SK-N-SH treated with all-trans-retinoic acid at 6 μM for 48 hours (cell line): ENCODE measurements at regions not wholly inside any gene's neighbourhood (a gene's known extent, or its start where the extent isn't known, plus 50 kb on each side); places are given as distances from the start of the nearest gene placed in this dataset.

ENCODE experiments used
- ARNTL ChIP-seq: fragments of 450-650 bp; formaldehyde crosslinking; IDR thresholded peaks from 2 replicates; pipeline ENCODE4 v1.5.0; 2020; ENCODE audit warnings: low read depth, mild to moderate bottlenecking, moderate library complexity, borderline replicate concordance
- GLIS3 ChIP-seq: fragments of 250-450 bp; sonication (Bioruptor Pico); IDR thresholded peaks from 2 replicates; pipeline ENCODE4 v1.5.0; 2020; ENCODE audit warnings: mild to moderate bottlenecking, moderate library complexity
- OSR1 ChIP-seq: fragments of 250-450 bp; sonication (Bioruptor Pico); IDR thresholded peaks from 2 replicates; pipeline ENCODE4 v1.8.0; 2022; ENCODE audit warnings: moderate library complexity, mild to moderate bottlenecking, inconsistent platforms
- ZFP3 ChIP-seq: fragments of 250-450 bp; sonication (Bioruptor Pico); IDR thresholded peaks from 2 replicates; pipeline ENCODE4 v1.5.0; 2020; ENCODE audit warnings: mild to moderate bottlenecking, moderate library complexity
- TF ChIP-seq, protein P1 (sequence below): fragments of 250-450 bp; sonication (Bioruptor Pico); IDR thresholded peaks from 2 replicates; pipeline ENCODE4 v1.8.0; 2021; ENCODE audit warnings: low read depth, mild to moderate bottlenecking, moderate library complexity, borderline replicate concordance
- TF ChIP-seq, protein P2 (sequence below): fragments of 250-450 bp; sonication (Bioruptor Pico); IDR thresholded peaks from 2 replicates; pipeline ENCODE4 v1.5.1; 2020; ENCODE audit warnings: low read depth, mild to moderate bottlenecking, moderate library complexity
- TF ChIP-seq, protein P3 (sequence below): fragments of 250-450 bp; sonication (Bioruptor Pico); IDR thresholded peaks from 2 replicates; pipeline ENCODE4 v1.8.0; 2020; ENCODE audit warnings: mild to moderate bottlenecking, moderate library complexity, borderline replicate concordance
- TF ChIP-seq, protein P4 (sequence below): fragments of 250-450 bp; sonication (Bioruptor Pico); IDR thresholded peaks from 2 replicates; pipeline ENCODE4 v1.5.0; 2020; ENCODE audit warnings: mild to moderate bottlenecking, moderate library complexity

DNA sequence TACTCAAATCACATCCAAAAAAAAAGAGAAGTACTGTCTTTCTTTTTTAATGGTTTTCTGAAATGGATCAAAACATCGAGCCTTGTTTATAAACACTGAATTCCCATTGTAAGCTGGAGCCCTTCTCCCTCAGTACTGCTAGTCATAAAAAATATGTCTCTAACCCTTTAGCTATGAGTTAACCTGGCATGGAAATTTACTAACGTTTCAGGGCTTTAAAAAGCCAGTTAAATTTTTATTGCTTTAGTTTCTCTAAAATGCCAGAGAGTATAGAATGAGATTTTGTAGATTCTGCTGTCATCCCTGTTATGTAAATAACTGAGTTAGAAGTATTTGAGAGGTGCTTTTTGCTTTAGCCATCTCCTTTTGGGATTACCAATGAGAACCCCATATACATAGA lies 528.3 kb downstream of the EFNB2 start:
- TF ChIP-seq, protein P1, sequence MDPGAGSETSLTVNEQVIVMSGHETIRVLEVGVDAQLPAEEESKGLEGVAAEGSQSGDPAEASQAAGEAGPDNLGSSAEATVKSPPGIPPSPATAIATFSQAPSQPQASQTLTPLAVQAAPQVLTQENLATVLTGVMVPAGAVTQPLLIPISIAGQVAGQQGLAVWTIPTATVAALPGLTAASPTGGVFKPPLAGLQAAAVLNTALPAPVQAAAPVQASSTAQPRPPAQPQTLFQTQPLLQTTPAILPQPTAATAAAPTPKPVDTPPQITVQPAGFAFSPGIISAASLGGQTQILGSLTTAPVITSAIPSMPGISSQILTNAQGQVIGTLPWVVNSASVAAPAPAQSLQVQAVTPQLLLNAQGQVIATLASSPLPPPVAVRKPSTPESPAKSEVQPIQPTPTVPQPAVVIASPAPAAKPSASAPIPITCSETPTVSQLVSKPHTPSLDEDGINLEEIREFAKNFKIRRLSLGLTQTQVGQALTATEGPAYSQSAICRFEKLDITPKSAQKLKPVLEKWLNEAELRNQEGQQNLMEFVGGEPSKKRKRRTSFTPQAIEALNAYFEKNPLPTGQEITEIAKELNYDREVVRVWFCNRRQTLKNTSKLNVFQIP, result no peak
- TF ChIP-seq OSR1 (no peak), ZFP3 (CRISPR knock-in tag) (no peak), ARNTL (CRISPR knock-in tag) (no peak), GLIS3 (CRISPR knock-in tag) (no peak)
- TF ChIP-seq, protein P2, sequence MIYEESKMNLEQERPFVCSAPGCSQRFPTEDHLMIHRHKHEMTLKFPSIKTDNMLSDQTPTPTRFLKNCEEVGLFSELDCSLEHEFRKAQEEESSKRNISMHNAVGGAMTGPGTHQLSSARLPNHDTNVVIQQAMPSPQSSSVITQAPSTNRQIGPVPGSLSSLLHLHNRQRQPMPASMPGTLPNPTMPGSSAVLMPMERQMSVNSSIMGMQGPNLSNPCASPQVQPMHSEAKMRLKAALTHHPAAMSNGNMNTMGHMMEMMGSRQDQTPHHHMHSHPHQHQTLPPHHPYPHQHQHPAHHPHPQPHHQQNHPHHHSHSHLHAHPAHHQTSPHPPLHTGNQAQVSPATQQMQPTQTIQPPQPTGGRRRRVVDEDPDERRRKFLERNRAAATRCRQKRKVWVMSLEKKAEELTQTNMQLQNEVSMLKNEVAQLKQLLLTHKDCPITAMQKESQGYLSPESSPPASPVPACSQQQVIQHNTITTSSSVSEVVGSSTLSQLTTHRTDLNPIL (CRISPR knock-in tag), result no peak
- TF ChIP-seq, protein P3, sequence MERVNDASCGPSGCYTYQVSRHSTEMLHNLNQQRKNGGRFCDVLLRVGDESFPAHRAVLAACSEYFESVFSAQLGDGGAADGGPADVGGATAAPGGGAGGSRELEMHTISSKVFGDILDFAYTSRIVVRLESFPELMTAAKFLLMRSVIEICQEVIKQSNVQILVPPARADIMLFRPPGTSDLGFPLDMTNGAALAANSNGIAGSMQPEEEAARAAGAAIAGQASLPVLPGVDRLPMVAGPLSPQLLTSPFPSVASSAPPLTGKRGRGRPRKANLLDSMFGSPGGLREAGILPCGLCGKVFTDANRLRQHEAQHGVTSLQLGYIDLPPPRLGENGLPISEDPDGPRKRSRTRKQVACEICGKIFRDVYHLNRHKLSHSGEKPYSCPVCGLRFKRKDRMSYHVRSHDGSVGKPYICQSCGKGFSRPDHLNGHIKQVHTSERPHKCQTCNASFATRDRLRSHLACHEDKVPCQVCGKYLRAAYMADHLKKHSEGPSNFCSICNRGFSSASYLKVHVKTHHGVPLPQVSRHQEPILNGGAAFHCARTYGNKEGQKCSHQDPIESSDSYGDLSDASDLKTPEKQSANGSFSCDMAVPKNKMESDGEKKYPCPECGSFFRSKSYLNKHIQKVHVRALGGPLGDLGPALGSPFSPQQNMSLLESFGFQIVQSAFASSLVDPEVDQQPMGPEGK, result no peak
- TF ChIP-seq, protein P4, sequence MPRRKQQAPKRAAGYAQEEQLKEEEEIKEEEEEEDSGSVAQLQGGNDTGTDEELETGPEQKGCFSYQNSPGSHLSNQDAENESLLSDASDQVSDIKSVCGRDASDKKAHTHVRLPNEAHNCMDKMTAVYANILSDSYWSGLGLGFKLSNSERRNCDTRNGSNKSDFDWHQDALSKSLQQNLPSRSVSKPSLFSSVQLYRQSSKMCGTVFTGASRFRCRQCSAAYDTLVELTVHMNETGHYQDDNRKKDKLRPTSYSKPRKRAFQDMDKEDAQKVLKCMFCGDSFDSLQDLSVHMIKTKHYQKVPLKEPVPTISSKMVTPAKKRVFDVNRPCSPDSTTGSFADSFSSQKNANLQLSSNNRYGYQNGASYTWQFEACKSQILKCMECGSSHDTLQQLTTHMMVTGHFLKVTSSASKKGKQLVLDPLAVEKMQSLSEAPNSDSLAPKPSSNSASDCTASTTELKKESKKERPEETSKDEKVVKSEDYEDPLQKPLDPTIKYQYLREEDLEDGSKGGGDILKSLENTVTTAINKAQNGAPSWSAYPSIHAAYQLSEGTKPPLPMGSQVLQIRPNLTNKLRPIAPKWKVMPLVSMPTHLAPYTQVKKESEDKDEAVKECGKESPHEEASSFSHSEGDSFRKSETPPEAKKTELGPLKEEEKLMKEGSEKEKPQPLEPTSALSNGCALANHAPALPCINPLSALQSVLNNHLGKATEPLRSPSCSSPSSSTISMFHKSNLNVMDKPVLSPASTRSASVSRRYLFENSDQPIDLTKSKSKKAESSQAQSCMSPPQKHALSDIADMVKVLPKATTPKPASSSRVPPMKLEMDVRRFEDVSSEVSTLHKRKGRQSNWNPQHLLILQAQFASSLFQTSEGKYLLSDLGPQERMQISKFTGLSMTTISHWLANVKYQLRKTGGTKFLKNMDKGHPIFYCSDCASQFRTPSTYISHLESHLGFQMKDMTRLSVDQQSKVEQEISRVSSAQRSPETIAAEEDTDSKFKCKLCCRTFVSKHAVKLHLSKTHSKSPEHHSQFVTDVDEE (CRISPR knock-in tag), result no peak
